ENCODE measurements at regions not wholly inside any gene's neighbourhood (a gene's known extent, or its start where the extent isn't known, plus 50 kb on each side); places are given as distances from the start of the nearest gene placed in this dataset.

DNA sequence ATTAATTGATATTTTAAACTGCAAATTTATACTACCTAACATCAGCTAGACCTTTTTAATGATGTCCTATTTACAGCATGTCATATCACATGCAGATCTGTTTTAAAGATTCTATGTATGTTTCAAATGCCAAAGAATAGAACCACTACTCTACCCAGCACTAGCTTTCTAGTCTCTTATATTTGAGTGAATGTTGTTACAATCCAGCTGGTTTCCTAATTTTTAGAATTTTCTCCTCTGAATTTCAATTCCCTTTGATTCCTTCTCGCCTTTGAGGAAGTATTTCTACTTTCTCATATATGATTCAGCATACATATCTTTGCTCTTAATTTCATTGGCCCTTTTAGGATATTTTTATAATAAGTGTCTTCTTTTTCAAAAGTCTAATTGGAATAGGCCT, 841.9 kb downstream of the TMTC2 start:
- H3K4me3 ChIP-seq, result no peak overlapping the region
- ChIA-PET CTCF (no interaction called here), POLR2A (no interaction called here)
- H3K4me2 ChIP-seq, result no peak overlapping the region
- no peak for FAIRE-seq
- TF ChIP-seq ZSCAN20 (CRISPR knock-in tag; IDR thresholded peaks at IDR 0.05) (no peak), POLR2A (IDR thresholded peaks at IDR 0.05; ENCODE audit: low read length) (no peak), EHMT2 (IDR thresholded peaks at IDR 0.05; ENCODE audit: low read depth) (no peak), PHF8 (IDR thresholded peaks at IDR 0.05; ENCODE audit: borderline replicate concordance, low read depth) (no peak), HEYL (CRISPR knock-in tag; IDR thresholded peaks at IDR 0.05) (no peak), TP53 (CRISPR knock-in tag; IDR thresholded peaks at IDR 0.05) (no peak), FOSB (CRISPR knock-in tag; IDR thresholded peaks at IDR 0.05) (no peak), RARB (CRISPR knock-in tag; IDR thresholded peaks at IDR 0.05) (no peak), EHF (CRISPR knock-in tag; IDR thresholded peaks at IDR 0.05) (no peak), HOXA7 (CRISPR knock-in tag; IDR thresholded peaks at IDR 0.05) (no peak), ZC3H11A (IDR thresholded peaks at IDR 0.05) (no peak), FOSL2 (IDR thresholded peaks at IDR 0.05) (no peak), FOSL2 (CRISPR knock-in tag; IDR thresholded peaks at IDR 0.05) (no peak)
- TF ChIP-seq, protein P1, sequence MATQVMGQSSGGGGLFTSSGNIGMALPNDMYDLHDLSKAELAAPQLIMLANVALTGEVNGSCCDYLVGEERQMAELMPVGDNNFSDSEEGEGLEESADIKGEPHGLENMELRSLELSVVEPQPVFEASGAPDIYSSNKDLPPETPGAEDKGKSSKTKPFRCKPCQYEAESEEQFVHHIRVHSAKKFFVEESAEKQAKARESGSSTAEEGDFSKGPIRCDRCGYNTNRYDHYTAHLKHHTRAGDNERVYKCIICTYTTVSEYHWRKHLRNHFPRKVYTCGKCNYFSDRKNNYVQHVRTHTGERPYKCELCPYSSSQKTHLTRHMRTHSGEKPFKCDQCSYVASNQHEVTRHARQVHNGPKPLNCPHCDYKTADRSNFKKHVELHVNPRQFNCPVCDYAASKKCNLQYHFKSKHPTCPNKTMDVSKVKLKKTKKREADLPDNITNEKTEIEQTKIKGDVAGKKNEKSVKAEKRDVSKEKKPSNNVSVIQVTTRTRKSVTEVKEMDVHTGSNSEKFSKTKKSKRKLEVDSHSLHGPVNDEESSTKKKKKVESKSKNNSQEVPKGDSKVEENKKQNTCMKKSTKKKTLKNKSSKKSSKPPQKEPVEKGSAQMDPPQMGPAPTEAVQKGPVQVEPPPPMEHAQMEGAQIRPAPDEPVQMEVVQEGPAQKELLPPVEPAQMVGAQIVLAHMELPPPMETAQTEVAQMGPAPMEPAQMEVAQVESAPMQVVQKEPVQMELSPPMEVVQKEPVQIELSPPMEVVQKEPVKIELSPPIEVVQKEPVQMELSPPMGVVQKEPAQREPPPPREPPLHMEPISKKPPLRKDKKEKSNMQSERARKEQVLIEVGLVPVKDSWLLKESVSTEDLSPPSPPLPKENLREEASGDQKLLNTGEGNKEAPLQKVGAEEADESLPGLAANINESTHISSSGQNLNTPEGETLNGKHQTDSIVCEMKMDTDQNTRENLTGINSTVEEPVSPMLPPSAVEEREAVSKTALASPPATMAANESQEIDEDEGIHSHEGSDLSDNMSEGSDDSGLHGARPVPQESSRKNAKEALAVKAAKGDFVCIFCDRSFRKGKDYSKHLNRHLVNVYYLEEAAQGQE (IDR thresholded peaks at IDR 0.05), result no peak
- TF ChIP-seq, protein P2, sequence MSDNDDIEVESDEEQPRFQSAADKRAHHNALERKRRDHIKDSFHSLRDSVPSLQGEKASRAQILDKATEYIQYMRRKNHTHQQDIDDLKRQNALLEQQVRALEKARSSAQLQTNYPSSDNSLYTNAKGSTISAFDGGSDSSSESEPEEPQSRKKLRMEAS (IDR thresholded peaks at IDR 0.05), result no peak
- TF ChIP-seq, protein P3, sequence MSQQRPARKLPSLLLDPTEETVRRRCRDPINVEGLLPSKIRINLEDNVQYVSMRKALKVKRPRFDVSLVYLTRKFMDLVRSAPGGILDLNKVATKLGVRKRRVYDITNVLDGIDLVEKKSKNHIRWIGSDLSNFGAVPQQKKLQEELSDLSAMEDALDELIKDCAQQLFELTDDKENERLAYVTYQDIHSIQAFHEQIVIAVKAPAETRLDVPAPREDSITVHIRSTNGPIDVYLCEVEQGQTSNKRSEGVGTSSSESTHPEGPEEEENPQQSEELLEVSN (IDR thresholded peaks at IDR 0.05; ENCODE audit: borderline replicate concordance, low read depth), result no peak
- TF ChIP-seq, protein P4, sequence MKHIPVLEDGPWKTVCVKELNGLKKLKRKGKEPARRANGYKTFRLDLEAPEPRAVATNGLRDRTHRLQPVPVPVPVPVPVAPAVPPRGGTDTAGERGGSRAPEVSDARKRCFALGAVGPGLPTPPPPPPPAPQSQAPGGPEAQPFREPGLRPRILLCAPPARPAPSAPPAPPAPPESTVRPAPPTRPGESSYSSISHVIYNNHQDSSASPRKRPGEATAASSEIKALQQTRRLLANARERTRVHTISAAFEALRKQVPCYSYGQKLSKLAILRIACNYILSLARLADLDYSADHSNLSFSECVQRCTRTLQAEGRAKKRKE (CRISPR knock-in tag; IDR thresholded peaks at IDR 0.05; ENCODE audit: low read depth), result no peak
- no peaks in the 10 kb centered on the region for H3K4me1 ChIP-seq
- DNase-seq (ENCODE audit: low read depth in 1 of 2, low spot score in 1 of 2), result no peak
- WGBS (ENCODE audit: missing lambda C conversion rate), result 7% methylated on average over 1 of the region's 1 CpG
- no peaks in the 10 kb centered on the region for H3K9me3 ChIP-seq
- no peak for ATAC-seq
- no peak overlapping the region for H3K27ac ChIP-seq

DNA sequence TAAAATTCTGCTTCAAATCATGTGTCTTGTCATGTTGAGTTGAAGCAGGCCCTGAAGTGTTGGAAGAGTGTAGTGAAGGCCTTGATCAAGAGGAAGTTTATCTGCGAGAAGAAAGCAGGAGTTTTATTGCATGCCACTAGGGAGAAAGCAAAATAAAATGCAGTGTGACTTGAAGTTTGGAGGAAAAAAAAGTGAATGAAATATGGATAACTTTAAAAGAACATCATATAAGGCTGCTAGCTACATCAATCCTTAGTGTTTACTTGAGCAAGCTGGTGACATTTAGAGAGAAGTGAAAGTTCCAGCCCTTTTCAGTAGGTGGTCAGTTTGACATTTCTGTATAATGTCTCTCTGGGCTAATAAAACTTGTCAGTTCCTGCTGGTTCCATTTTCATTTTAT, 841.1 kb downstream of the TMTC2 start:
- TF ChIP-seq RARB (CRISPR knock-in tag; IDR thresholded peaks at IDR 0.05), result no peak
- TF ChIP-seq ZFP36 (IDR thresholded peaks at IDR 0.05; ENCODE audit: borderline replicate concordance, partially characterized antibody), result no peak
- no peak for TF ChIP-seq JUNB (IDR thresholded peaks at IDR 0.05)
- no peak for TF ChIP-seq CEBPB (IDR thresholded peaks at IDR 0.05)
- no peak for TF ChIP-seq CBX2 (IDR thresholded peaks at IDR 0.05; ENCODE audit: borderline replicate concordance, low read depth)
- ChIA-PET POLR2A (no interaction called here), CTCF (no interaction called here)
- DNase-seq (ENCODE audit: low read depth in 1 of 2, low spot score in 1 of 2) (no peak), FAIRE-seq (no peak), ATAC-seq (no peak)
- no peak overlapping the region for H3K4me2 ChIP-seq
- H3K27ac ChIP-seq, result no peak overlapping the region
- H3K9me3 ChIP-seq, result no peaks in the 10 kb centered on the region
- WGBS (ENCODE audit: missing lambda C conversion rate), result 59% methylated on average over 1 of the region's 1 CpG
- H3K4me1 ChIP-seq, result no peaks in the 10 kb centered on the region
- H3K4me3 ChIP-seq, result no peak overlapping the region

Measured in A549 (cell line).